ENCODE measurements at regions not wholly inside any gene's neighbourhood (a gene's known extent, or its start where the extent isn't known, plus 50 kb on each side); places are given as distances from the start of the nearest gene placed in this dataset.

DNA sequence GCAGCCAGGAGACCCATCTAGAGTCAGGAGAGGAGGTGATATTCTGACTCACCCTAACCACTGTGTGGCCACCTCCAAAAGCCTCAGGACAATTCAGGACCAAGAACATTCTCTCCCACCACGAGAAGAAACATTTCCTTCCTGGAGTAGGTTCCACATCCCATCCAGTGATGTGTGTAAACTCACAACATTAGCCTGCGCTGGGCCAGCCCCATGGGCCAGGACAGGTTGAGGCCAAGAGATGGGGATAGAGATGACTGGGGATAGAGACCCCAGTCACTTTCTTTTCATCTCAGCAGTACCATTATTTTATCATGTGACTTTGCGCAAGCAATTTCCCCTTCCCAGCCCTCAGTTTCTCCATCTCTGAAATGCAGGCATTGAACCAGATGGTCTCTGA lies 126.6 kb upstream of the PTPRT start:
- H3K4me3 Mint-ChIP-seq = no peak overlapping the region
- no peaks in the 10 kb centered on the region for H3K27me3 Mint-ChIP-seq
- H3K9me3 Mint-ChIP-seq = no peaks in the 10 kb centered on the region
- no peak overlapping the region for H3K27ac Mint-ChIP-seq
- H3K4me1 Mint-ChIP-seq = no peaks in the 10 kb centered on the region
- ATAC-seq (replicated peaks) = no peak
- no peak for DNase-seq
- no peaks in the 10 kb centered on the region for H3K36me3 Mint-ChIP-seq

GRCh38 chr20:43309266-43309665 lies 119.6 kb upstream of the PTPRT start:
- no peak overlapping the region for H3K4me3 Mint-ChIP-seq
- no peak for DNase-seq
- H3K27me3 Mint-ChIP-seq = peaks cover 0 to 4% of the 10 kb centered on the region in 2 donors
- no peaks in the 10 kb centered on the region for H3K36me3 Mint-ChIP-seq
- ATAC-seq (replicated peaks) = no peak
- H3K4me1 Mint-ChIP-seq = no peaks in the 10 kb centered on the region
- no peaks in the 10 kb centered on the region for H3K9me3 Mint-ChIP-seq
- no peak overlapping the region for H3K27ac Mint-ChIP-seq

DNA sequence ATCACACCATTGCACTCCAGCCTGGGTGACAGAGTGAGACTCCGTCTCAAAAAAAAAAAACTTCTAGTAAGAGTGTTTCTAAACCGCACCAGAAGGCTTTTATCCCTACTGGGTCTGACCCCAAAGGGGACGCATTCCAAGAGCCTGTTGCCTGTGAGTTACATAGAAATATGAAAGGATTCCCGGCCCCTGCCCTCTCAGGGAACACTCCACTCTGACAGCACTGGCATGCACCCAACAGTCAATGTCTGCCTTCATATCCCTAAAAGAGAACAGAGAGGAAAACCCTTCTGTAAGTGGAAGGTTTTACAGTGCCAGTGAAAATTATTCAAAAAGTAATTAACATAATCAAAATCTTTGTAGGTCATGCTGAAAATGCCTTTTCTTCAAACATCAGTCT lies 117.1 kb upstream of the PTPRT start:
- H3K27me3 Mint-ChIP-seq = peaks cover 0 to 4% of the 10 kb centered on the region in 2 donors
- H3K4me1 Mint-ChIP-seq = no peaks in the 10 kb centered on the region
- no peak overlapping the region for H3K4me3 Mint-ChIP-seq
- DNase-seq = no peak
- no peak overlapping the region for H3K27ac Mint-ChIP-seq
- H3K9me3 Mint-ChIP-seq = peaks cover 0 to 1% of the 10 kb centered on the region in 2 donors
- ATAC-seq (replicated peaks) = no peak
- H3K36me3 Mint-ChIP-seq = no peaks in the 10 kb centered on the region

DNA sequence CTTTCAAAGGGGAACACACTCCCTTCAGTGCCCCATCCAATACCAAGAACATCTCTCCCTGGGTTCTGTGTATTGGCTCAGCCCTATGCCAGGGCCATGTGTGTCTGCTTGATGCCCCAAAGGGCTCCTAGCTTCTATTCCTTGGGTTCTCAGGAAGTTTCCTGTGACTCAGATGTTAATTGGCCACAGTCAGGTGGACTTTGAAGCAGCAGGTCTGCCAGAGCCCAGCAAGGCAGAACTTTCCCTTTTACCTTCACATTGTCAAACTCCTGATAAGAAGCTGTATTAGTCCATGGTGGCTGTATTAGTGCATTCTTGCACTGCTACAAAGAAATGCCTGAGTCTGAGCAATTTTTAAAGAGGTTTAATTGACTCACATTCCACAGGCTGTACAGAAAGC lies 116.0 kb upstream of the PTPRT start:
- Mint-ChIP-seq H3K9me3 (peaks cover 0 to 1% of the 10 kb centered on the region in 2 donors), H3K4me1 (no peaks in the 10 kb centered on the region), H3K27me3 (peaks cover 0 to under 1% of the 10 kb centered on the region in 2 donors), H3K4me3 (no peak overlapping the region), H3K27ac (no peak overlapping the region), H3K36me3 (no peaks in the 10 kb centered on the region)
- ATAC-seq (replicated peaks) = no peak
- no peak for DNase-seq

GRCh38 chr20:43304598-43304997 lies 114.9 kb upstream of the PTPRT start:
- no peaks in the 10 kb centered on the region for H3K4me1 Mint-ChIP-seq
- H3K4me3 Mint-ChIP-seq = no peak overlapping the region
- no peak overlapping the region for H3K27ac Mint-ChIP-seq
- H3K9me3 Mint-ChIP-seq = peaks cover 0 to 1% of the 10 kb centered on the region in 2 donors
- H3K36me3 Mint-ChIP-seq = no peaks in the 10 kb centered on the region
- DNase-seq (no peak), ATAC-seq (replicated peaks) (no peak)
- no peaks in the 10 kb centered on the region for H3K27me3 Mint-ChIP-seq

- Mint-ChIP-seq H3K36me3 (no peaks in the 10 kb centered on the region), H3K27ac (no peak overlapping the region)
These were observed 113.2 kb upstream of the PTPRT start for GRCh38 chr20:43302936-43303335.

GRCh38 chr20:43300901-43301300 lies 111.2 kb upstream of the PTPRT start:
- Mint-ChIP-seq H3K27ac (no peak overlapping the region), H3K9me3 (peaks cover 0 to 7% of the 10 kb centered on the region in 2 donors), H3K27me3 (no peaks in the 10 kb centered on the region), H3K4me1 (no peaks in the 10 kb centered on the region), H3K4me3 (no peak overlapping the region), H3K36me3 (no peaks in the 10 kb centered on the region)
- ATAC-seq (replicated peaks) (no peak), DNase-seq (no peak)

More at GRCh38 chr20:43302936-43303335, 113.2 kb upstream of the PTPRT start:
- DNase-seq (no peak), ATAC-seq (replicated peaks) (no peak)
- Mint-ChIP-seq H3K9me3 (peaks cover 0 to 1% of the 10 kb centered on the region in 2 donors), H3K27me3 (no peaks in the 10 kb centered on the region), H3K4me3 (no peak overlapping the region), H3K4me1 (no peaks in the 10 kb centered on the region)

- no peak overlapping the region for H3K4me3 Mint-ChIP-seq
- H3K27ac Mint-ChIP-seq = no peak overlapping the region
- H3K4me1 Mint-ChIP-seq = no peaks in the 10 kb centered on the region
These were observed 106.1 kb upstream of the PTPRT start for GRCh38 chr20:43295781-43296180.

DNA sequence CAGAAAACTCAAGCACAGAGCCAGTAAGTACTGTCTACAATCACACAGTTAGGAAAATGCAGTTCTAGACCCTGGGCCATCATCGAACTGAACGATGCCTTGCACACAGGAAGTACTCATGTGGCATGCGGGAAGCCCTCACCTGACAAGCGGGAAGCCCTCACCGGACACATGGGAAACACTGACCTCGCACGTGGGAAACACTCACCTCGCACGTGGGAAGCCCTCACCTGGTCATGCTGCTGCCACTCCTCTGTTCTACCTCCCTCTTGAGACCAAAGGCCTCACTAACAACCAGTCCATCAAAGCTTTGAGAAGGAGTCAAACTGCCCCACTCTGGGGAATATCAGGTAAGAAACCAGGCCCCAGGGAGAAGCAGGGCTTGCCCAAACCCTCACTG lies 105.6 kb upstream of the PTPRT start:
- Mint-ChIP-seq H3K9me3 (peaks cover 4 to 9% of the 10 kb centered on the region in 2 donors), H3K27me3 (peaks cover 0 to 3% of the 10 kb centered on the region in 2 donors), H3K27ac (no peak overlapping the region), H3K4me3 (no peak overlapping the region), H3K36me3 (no peaks in the 10 kb centered on the region), H3K4me1 (no peaks in the 10 kb centered on the region)
- DNase-seq = no peak
- no peak for ATAC-seq (replicated peaks)

More at GRCh38 chr20:43295781-43296180, 106.1 kb upstream of the PTPRT start:
- Mint-ChIP-seq H3K27me3 (no peaks in the 10 kb centered on the region), H3K9me3 (peaks cover 4 to 9% of the 10 kb centered on the region in 2 donors), H3K36me3 (no peaks in the 10 kb centered on the region)
- ATAC-seq (replicated peaks) = no peak
- DNase-seq = no peak

- Mint-ChIP-seq H3K36me3 (no peaks in the 10 kb centered on the region), H3K4me3 (no peak overlapping the region), H3K4me1 (no peaks in the 10 kb centered on the region), H3K27ac (no peak overlapping the region), H3K9me3 (peaks cover 4 to 9% of the 10 kb centered on the region in 2 donors), H3K27me3 (peaks cover 0 to 6% of the 10 kb centered on the region in 2 donors)
- ATAC-seq (replicated peaks) (no peak), DNase-seq (no peak)
These were observed 104.3 kb upstream of the PTPRT start for GRCh38 chr20:43294031-43294430.

DNA sequence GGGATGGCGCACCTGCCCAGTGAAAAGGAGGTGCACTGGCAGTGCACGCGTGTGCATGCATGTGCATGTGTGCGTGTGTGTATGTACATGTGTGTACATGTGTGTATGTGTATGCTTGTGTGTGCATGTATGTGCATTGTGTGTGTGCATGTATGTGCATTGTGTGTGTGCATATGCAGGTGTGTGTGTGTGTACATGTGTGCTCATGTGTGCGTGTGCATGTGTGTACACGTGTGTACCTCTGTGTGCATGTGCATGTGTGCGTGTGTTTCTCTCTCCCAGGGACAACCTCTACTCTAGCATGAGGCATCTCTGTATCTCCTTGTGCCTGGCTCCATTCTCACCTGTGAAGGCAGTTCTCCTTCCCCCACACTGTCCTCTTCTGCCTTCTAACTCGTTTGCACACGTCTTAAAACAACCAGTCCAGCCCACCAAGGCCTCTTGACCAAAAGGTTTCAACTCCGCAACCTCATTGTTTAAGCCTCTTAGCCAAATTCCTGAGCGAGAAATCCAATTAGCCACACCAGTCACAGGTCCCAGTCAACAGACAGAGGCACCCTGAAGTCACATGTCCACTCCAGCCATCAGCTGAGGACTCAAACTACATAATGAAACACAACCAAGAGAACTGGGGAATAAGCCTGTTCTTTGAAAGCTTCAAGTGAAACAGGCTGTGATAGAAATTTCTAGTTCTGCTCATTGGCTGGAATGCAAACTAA lies 103.5 kb upstream of the PTPRT start:
- peaks cover 0 to 6% of the 10 kb centered on the region in 2 donors for H3K27me3 Mint-ChIP-seq

GRCh38 chr20:43292222-43292621 lies 102.5 kb upstream of the PTPRT start:
- Mint-ChIP-seq H3K36me3 (no peaks in the 10 kb centered on the region), H3K27ac (no peak overlapping the region), H3K9me3 (peaks cover 4 to 9% of the 10 kb centered on the region in 2 donors), H3K4me1 (no peaks in the 10 kb centered on the region), H3K4me3 (no peak overlapping the region), H3K27me3 (peaks cover 0 to 6% of the 10 kb centered on the region in 2 donors)
- ATAC-seq (replicated peaks) (no peak), DNase-seq (no peak)

More for the DNA sequence above, 103.5 kb upstream of the PTPRT start:
- no peak for ATAC-seq (replicated peaks)
- no peaks in the 10 kb centered on the region for H3K36me3 Mint-ChIP-seq
- H3K4me3 Mint-ChIP-seq = no peak overlapping the region
- peaks cover 4 to 9% of the 10 kb centered on the region in 2 donors for H3K9me3 Mint-ChIP-seq
- no peak overlapping the region for H3K27ac Mint-ChIP-seq
- no peak for DNase-seq
- no peaks in the 10 kb centered on the region for H3K4me1 Mint-ChIP-seq

GRCh38 chr20:43287637-43288036 lies 97.9 kb upstream of the PTPRT start:
- no peak for ATAC-seq (replicated peaks)
- no peaks in the 10 kb centered on the region for H3K4me1 Mint-ChIP-seq
- peaks cover 8 to 16% of the 10 kb centered on the region in 2 donors for H3K27me3 Mint-ChIP-seq
- H3K4me3 Mint-ChIP-seq = no peak overlapping the region
- no peak overlapping the region for H3K27ac Mint-ChIP-seq
- no peak for DNase-seq
- no peaks in the 10 kb centered on the region for H3K36me3 Mint-ChIP-seq
- H3K9me3 Mint-ChIP-seq = no peaks in the 10 kb centered on the region

DNA sequence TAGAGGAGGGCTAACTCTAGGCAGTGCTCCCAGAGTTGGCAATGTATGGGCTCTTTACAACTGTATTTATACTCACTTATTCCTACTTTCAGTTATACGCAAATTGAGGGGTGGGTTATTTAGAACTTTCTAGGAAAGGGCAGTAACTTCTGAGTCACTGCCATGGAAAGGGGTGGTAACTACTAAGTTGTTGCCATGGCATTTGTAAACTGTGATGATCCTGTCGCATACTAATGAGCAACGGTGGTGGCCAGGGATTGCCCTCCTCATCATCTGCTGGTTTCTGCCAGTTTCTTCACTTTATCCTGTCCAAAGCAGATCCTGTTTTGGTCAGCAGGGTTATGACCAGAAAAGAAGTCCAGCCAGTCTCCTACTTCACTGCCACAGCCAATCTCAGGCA lies 95.5 kb upstream of the PTPRT start:
- DNase-seq (no peak), ATAC-seq (replicated peaks) (no peak)
- Mint-ChIP-seq H3K9me3 (peaks cover 0 to 3% of the 10 kb centered on the region in 2 donors), H3K36me3 (no peaks in the 10 kb centered on the region), H3K4me1 (no peaks in the 10 kb centered on the region), H3K4me3 (no peak overlapping the region), H3K27ac (no peak overlapping the region), H3K27me3 (peaks cover 21 to 23% of the 10 kb centered on the region in 2 donors)

DNA sequence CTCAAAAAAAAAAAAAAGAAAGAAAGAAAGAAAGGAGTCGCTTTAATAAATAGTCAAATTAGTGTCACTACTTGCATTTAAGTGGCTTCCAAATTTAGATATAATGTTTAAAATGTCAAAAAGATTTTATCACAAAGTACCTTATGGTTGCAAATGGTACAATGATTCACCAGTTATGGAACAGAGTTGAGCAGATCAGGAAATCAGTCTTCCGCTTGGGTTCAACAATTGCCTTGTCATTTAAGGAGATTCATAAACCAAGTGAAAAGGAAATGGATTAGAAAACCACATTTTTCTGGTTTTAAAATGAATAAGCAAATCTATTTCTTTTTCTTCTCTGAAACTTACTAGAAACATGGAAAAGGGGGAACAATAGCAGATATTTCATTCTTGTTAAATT lies 94.8 kb upstream of the PTPRT start:
- Mint-ChIP-seq H3K36me3 (no peaks in the 10 kb centered on the region), H3K4me3 (no peak overlapping the region), H3K27me3 (peaks cover 20 to 23% of the 10 kb centered on the region in 2 donors), H3K9me3 (peaks cover 0 to 3% of the 10 kb centered on the region in 2 donors), H3K4me1 (no peaks in the 10 kb centered on the region), H3K27ac (no peak overlapping the region)
- DNase-seq = no peak
- ATAC-seq (replicated peaks) = no peak

Measured in stimulated activated naive B cell treated with anti-CD40 and anti-IgM and Interleukin-4, amounts not matched to agents 10 μg/mL and 1 μg/mL and 100 μg/mL, for 72 hours (primary cell).